Neuron (in vitro differentiated cells): ENCODE measurements at regions not wholly inside any gene's neighbourhood (a gene's known extent, or its start where the extent isn't known, plus 50 kb on each side); places are given as distances from the start of the nearest gene placed in this dataset.

Source experiments
- H2AFZ ChIP-seq: one replicate; pipeline ENCODE4 v1.6.1; 2013; ENCODE audit warnings: low read depth, mild to moderate bottlenecking, inconsistent platforms, low read length, moderate library complexity
- H3K27me3 ChIP-seq: one replicate; pipeline ENCODE4 v1.6.1; 2013; ENCODE audit warnings: low read length; ENCODE audit not compliant: insufficient read depth
- H3K36me3 ChIP-seq: one replicate; pipeline ENCODE4 v1.6.1; 2013; ENCODE audit warnings: low read length; ENCODE audit not compliant: insufficient read depth
- H3K4me1 ChIP-seq: one replicate; pipeline ENCODE4 v1.6.1; 2013; ENCODE audit warnings: low read length; ENCODE audit not compliant: insufficient read depth
- H3K4me3 ChIP-seq: 2 replicates; pipeline ENCODE4 v1.5.1; 2013; ENCODE audit warnings: mild to moderate bottlenecking, low read length, moderate library complexity
- H3K9me3 ChIP-seq: one replicate; pipeline ENCODE4 v1.6.1; 2013; ENCODE audit warnings: low read length

DNA sequence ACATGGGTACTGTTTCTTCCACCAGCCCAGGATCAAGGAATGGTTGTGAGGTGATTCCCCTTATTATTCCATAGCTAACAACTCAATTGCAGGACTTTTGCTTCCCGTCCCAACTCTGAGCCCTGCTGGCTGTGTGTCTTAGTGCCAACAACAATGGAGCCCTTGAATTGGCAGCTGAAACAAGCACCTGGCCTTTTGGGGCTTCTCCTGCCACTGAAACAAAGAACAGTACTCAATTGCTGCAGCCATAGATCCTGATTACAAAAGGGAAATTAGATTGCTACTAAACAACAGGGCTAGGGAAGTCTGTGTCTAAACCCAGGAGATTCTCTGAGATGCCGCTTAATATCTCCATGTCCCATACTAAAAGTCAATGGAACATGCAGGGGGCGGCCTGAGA is 61.3 kb upstream of the CARMIL1 start:
- Histone ChIP-seq H3K36me3 (no peaks in the 10 kb centered on the region), H3K4me3 (no peak overlapping the region), H3K4me1 (peaks cover 3% of the 10 kb centered on the region), H2AFZ (no peak overlapping the region), H3K27me3 (no peaks in the 10 kb centered on the region), H3K9me3 (no peaks in the 10 kb centered on the region)

DNA sequence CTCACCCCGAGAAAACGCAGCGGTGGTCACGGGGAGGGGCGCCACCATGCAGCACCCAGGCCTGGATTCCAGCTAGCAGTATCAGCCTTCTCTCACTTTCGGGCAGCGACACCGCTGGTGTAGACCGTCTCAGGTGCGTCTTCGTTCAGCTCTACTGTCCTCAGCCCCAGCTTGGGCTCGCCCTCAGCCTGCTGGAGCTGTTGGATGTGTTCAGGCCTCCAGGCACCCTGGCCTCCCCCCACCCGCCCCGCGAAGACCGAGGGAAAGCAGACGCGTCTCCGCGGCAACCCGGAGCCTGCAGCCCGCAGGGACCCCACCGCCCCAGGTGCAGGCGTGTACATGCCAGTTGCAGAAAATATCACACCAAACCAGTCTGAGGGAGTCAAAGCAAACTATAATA is 60.8 kb upstream of the CARMIL1 start:
- Histone ChIP-seq H3K4me1 (peaks cover 6% of the 10 kb centered on the region), H3K27me3 (no peaks in the 10 kb centered on the region), H3K9me3 (no peaks in the 10 kb centered on the region), H3K4me3 (no peak overlapping the region), H3K36me3 (no peaks in the 10 kb centered on the region), H2AFZ (no peak overlapping the region)

DNA sequence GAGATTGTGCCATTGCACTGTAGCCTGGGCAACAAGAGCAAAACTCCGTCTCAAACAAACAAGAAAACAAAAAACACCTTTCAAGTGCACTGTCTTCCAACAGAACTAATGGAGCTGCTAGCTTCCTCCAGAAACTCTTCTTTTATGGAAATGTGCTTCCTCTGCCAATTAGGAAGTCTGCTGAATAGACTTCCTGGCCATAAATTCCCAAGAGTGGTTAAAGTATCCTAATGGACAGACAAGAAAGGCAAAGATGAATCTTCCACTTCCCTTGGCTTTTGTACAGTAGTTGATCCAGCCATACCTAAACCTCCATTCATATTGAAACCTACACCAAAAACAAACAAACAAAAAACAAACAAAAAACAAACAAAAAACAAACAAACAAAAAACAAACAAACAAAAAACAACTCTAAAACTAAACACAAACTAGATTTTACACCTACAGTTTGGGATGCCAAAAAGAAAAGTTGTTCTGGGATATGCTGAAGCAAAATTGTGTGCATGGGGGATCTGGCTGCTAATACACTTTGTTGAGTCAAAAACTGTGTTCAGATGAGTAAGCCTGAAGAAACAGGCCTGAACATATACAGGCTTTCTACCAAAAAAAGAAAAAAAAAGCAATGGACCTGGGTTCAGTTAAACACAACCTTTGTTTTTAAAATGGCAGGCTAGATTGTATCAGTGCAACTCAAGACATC is 59.8 kb upstream of the CARMIL1 start:
- H3K36me3 ChIP-seq = no peaks in the 10 kb centered on the region
- H2AFZ ChIP-seq = no peak overlapping the region
- H3K9me3 ChIP-seq = no peaks in the 10 kb centered on the region
- H3K4me3 ChIP-seq = no peak overlapping the region
- no peaks in the 10 kb centered on the region for H3K27me3 ChIP-seq
- H3K4me1 ChIP-seq = peaks cover 15% of the 10 kb centered on the region

DNA sequence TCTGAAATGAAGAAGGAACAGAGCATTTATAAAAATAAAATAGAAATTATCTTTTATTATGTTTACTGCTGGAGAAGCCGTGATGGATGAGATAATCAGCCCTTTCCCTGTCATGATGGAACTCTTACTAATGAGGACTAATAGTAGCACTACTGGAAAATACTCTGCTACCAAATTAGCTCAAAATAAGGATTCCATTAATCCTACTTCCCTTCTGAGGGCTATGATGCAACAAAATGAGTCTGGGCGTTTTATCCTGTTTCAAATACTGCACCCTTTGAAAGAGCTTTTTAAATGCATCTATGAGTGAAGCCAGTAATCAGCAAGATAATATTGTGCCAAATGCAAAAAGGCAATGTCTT is 59.3 kb upstream of the CARMIL1 start:
- no peaks in the 10 kb centered on the region for H3K36me3 ChIP-seq
- no peaks in the 10 kb centered on the region for H3K9me3 ChIP-seq
- H2AFZ ChIP-seq = no peak overlapping the region
- H3K27me3 ChIP-seq = no peaks in the 10 kb centered on the region
- peaks cover 16% of the 10 kb centered on the region for H3K4me1 ChIP-seq
- no peak overlapping the region for H3K4me3 ChIP-seq

- Histone ChIP-seq H3K36me3 (no peaks in the 10 kb centered on the region), H3K9me3 (no peaks in the 10 kb centered on the region), H3K27me3 (no peaks in the 10 kb centered on the region), H3K4me3 (no peak overlapping the region), H3K4me1 (peaks cover 16% of the 10 kb centered on the region), H2AFZ (no peak overlapping the region)
These were observed 58.3 kb upstream of the CARMIL1 start for GRCh38 chr6:25220857-25221256.

DNA sequence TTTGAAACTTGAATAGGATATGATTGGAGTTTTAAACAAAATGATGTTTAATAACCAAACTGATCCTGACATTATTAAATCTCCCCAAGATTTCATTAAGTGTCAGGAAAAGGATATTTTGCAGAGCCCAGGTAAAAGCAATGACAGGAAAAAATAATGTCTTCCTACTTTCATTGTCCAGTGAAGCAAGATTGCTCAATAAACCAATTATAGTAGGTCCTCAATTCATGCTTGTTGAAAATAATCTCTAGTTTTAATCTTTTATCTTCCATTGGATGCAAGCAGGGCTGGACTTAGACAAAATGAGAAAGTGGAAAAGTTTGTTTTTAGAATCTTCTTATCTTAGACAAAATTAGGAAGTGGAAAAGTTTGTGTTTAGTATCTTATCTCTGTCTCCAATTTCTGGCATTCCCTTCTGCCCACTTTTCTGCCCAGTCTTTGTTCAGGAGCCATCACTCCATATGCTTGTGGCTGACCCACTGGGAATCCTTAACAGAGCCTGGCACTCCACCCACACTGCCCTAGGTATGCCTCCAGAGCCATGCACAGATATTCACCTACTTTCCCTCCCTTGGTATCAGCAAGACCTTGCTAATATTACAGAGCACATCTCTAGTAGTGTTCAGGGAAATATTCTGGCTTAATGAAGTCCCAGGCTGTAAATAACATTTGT is 57.0 kb upstream of the CARMIL1 start:
- H3K27me3 ChIP-seq = no peaks in the 10 kb centered on the region
- no peaks in the 10 kb centered on the region for H3K36me3 ChIP-seq
- no peak overlapping the region for H2AFZ ChIP-seq
- no peaks in the 10 kb centered on the region for H3K9me3 ChIP-seq
- H3K4me1 ChIP-seq = peaks cover 16% of the 10 kb centered on the region
- no peak overlapping the region for H3K4me3 ChIP-seq

GRCh38 chr6:25223490-25223991 is 55.6 kb upstream of the CARMIL1 start:
- Histone ChIP-seq H2AFZ (no peak overlapping the region), H3K9me3 (no peaks in the 10 kb centered on the region), H3K4me1 (peaks cover 16% of the 10 kb centered on the region), H3K4me3 (no peak overlapping the region), H3K36me3 (no peaks in the 10 kb centered on the region), H3K27me3 (no peaks in the 10 kb centered on the region)

GRCh38 chr6:25224242-25224641 is 54.9 kb upstream of the CARMIL1 start:
- Histone ChIP-seq H3K27me3 (no peaks in the 10 kb centered on the region), H3K4me3 (no peak overlapping the region)

GRCh38 chr6:25227854-25228253 is 51.3 kb upstream of the CARMIL1 start:
- no peaks in the 10 kb centered on the region for H3K36me3 ChIP-seq
- peaks cover 19% of the 10 kb centered on the region for H3K4me1 ChIP-seq
- no peaks in the 10 kb centered on the region for H3K27me3 ChIP-seq
- H3K9me3 ChIP-seq = no peaks in the 10 kb centered on the region
- H2AFZ ChIP-seq = no peak overlapping the region
- no peak overlapping the region for H3K4me3 ChIP-seq

More at GRCh38 chr6:25224242-25224641, 54.9 kb upstream of the CARMIL1 start:
- Histone ChIP-seq H3K9me3 (no peaks in the 10 kb centered on the region), H3K4me1 (peaks cover 16% of the 10 kb centered on the region), H2AFZ (no peak overlapping the region), H3K36me3 (no peaks in the 10 kb centered on the region)
